DMS153 treated with DMSO at 0.1 percent for 48 hours (cell line): ENCODE measurements at regions not wholly inside any gene's neighbourhood (a gene's known extent, or its start where the extent isn't known, plus 50 kb on each side); places are given as distances from the start of the nearest gene placed in this dataset.

Experiments
- DNase-seq: peaks from one replicate; lab custom pipeline; 2025; ENCODE audit not compliant: unreplicated experiment; lab: John Stamatoyannopoulos, UW

- DNase-seq, result no peak
These were observed 426.2 kb downstream of the RIT2 start for GRCh38 chr18:42689310-42689709.
